SJSA1 (cell line): ENCODE measurements at regions not wholly inside any gene's neighbourhood (a gene's known extent, or its start where the extent isn't known, plus 50 kb on each side); places are given as distances from the start of the nearest gene placed in this dataset.

ENCODE experiments used
- DNase-seq, 2 experiments: peaks; one replicate each; pipeline ENCODE4 v3.0.0-alpha.2; 2015 to 2020; ENCODE audit warnings: low spot score in 2 of 2, low read depth in 1 of 2
- H3K27ac ChIP-seq: fragments of 250-450 bp; sonication (Bioruptor Pico); 2 replicates; pipeline ENCODE4 v1.5.1; 2020; ENCODE audit warnings: mild to moderate bottlenecking, moderate library complexity
- H3K27me3 ChIP-seq: fragments of 250-450 bp; sonication (Bioruptor Pico); replicated peaks from 2 replicates; pipeline ENCODE4 v1.5.1; 2020; ENCODE audit warnings: mild to moderate bottlenecking, moderate library complexity
- H3K36me3 ChIP-seq: fragments of 250-450 bp; sonication (Bioruptor Pico); 2 replicates; pipeline ENCODE4 v1.5.1; 2020; ENCODE audit warnings: mild to moderate bottlenecking
- H3K4me1 ChIP-seq: fragments of 250-450 bp; sonication (Bioruptor Pico); replicated peaks from 2 replicates; pipeline ENCODE4 v1.6.1; 2021; ENCODE audit warnings: mild to moderate bottlenecking
- H3K4me3 ChIP-seq: fragments of 250-450 bp; sonication (Bioruptor Pico); 2 replicates; pipeline ENCODE4 v1.5.1; 2020; ENCODE audit warnings: mild to moderate bottlenecking
- H3K9me3 ChIP-seq: fragments of 250-450 bp; sonication (Bioruptor Pico); replicated peaks from 2 replicates; pipeline ENCODE4 v1.5.1; 2020; ENCODE audit warnings: mild to moderate bottlenecking

- no peaks in the 10 kb centered on the region for H3K36me3 ChIP-seq
- no peaks in the 10 kb centered on the region for H3K9me3 ChIP-seq
- H3K4me1 ChIP-seq: no peaks in the 10 kb centered on the region
- no peak for DNase-seq
- no peak overlapping the region for H3K27ac ChIP-seq
- H3K27me3 ChIP-seq: no peaks in the 10 kb centered on the region; the same call in 1 of the 2 replicates
- H3K4me3 ChIP-seq: no peak overlapping the region
These were observed 147.9 kb upstream of the CBLN2 start for GRCh38 chr18:72692086-72692485.

GRCh38 chr18:72687736-72688135, 143.6 kb upstream of the CBLN2 start:
- Histone ChIP-seq H3K9me3 (no peaks in the 10 kb centered on the region), H3K4me1 (no peaks in the 10 kb centered on the region), H3K4me3 (no peak overlapping the region), H3K27me3 (no peaks in the 10 kb centered on the region), H3K36me3 (no peaks in the 10 kb centered on the region), H3K27ac (no peak overlapping the region)
- DNase-seq: no peak

- H3K9me3 ChIP-seq: no peaks in the 10 kb centered on the region
- peaks cover 3% of the 10 kb centered on the region; the same call in 1 of the 2 replicates for H3K27me3 ChIP-seq
- H3K27ac ChIP-seq: no peak overlapping the region
- no peak for DNase-seq
- no peaks in the 10 kb centered on the region for H3K36me3 ChIP-seq
- no peak overlapping the region for H3K4me3 ChIP-seq
- H3K4me1 ChIP-seq: no peaks in the 10 kb centered on the region
These were observed 131.3 kb upstream of the CBLN2 start for GRCh38 chr18:72675394-72675793.

GRCh38 chr18:72674710-72675109, 130.6 kb upstream of the CBLN2 start:
- Histone ChIP-seq H3K9me3 (no peaks in the 10 kb centered on the region), H3K4me1 (no peaks in the 10 kb centered on the region), H3K4me3 (no peak overlapping the region), H3K36me3 (no peaks in the 10 kb centered on the region), H3K27ac (no peak overlapping the region), H3K27me3 (peaks cover 3% of the 10 kb centered on the region; the same call in 1 of the 2 replicates)
- DNase-seq: no peak

- no peaks in the 10 kb centered on the region for H3K4me1 ChIP-seq
- no peaks in the 10 kb centered on the region for H3K9me3 ChIP-seq
- H3K27me3 ChIP-seq: peaks cover 3% of the 10 kb centered on the region; the same call in 1 of the 2 replicates
- H3K27ac ChIP-seq: no peak overlapping the region
- no peak overlapping the region for H3K4me3 ChIP-seq
- no peak for DNase-seq
- no peaks in the 10 kb centered on the region for H3K36me3 ChIP-seq
These were observed 129.1 kb upstream of the CBLN2 start for GRCh38 chr18:72673242-72673641.

GRCh38 chr18:72672364-72673184, 128.4 kb upstream of the CBLN2 start:
- Histone ChIP-seq H3K27me3 (peaks cover 3% of the 10 kb centered on the region; the same call in 1 of the 2 replicates), H3K9me3 (no peaks in the 10 kb centered on the region), H3K36me3 (no peaks in the 10 kb centered on the region), H3K27ac (no peak overlapping the region), H3K4me3 (no peak overlapping the region), H3K4me1 (no peaks in the 10 kb centered on the region)
- peak in 1 of 2 experiments; percentile 7 for DNase-seq

- H3K4me3 ChIP-seq: no peak overlapping the region
- no peaks in the 10 kb centered on the region for H3K4me1 ChIP-seq
- H3K36me3 ChIP-seq: no peaks in the 10 kb centered on the region
- peaks cover 3% of the 10 kb centered on the region; the same call in 1 of the 2 replicates for H3K27me3 ChIP-seq
- DNase-seq: no peak
- H3K27ac ChIP-seq: no peak overlapping the region
- H3K9me3 ChIP-seq: no peaks in the 10 kb centered on the region
These were observed 123.8 kb upstream of the CBLN2 start for GRCh38 chr18:72667932-72668331.

- DNase-seq: no peak
- Histone ChIP-seq H3K4me3 (no peak overlapping the region), H3K36me3 (no peaks in the 10 kb centered on the region), H3K27ac (no peak overlapping the region), H3K27me3 (no peaks in the 10 kb centered on the region), H3K4me1 (no peaks in the 10 kb centered on the region), H3K9me3 (no peaks in the 10 kb centered on the region)
These were observed 109.0 kb upstream of the CBLN2 start for GRCh38 chr18:72652990-72653593.

GRCh38 chr18:72651033-72651432, 106.9 kb upstream of the CBLN2 start:
- no peaks in the 10 kb centered on the region for H3K36me3 ChIP-seq
- H3K4me3 ChIP-seq: no peak overlapping the region
- DNase-seq: no peak

GRCh38 chr18:72648481-72648960, 104.4 kb upstream of the CBLN2 start:
- no peak overlapping the region for H3K4me3 ChIP-seq
- no peak for DNase-seq
- H3K9me3 ChIP-seq: no peaks in the 10 kb centered on the region
- peaks cover 4% of the 10 kb centered on the region; the same call in 1 of the 2 replicates for H3K27me3 ChIP-seq
- no peak overlapping the region for H3K27ac ChIP-seq
- no peaks in the 10 kb centered on the region for H3K36me3 ChIP-seq
- H3K4me1 ChIP-seq: no peaks in the 10 kb centered on the region

More at GRCh38 chr18:72651033-72651432, 106.9 kb upstream of the CBLN2 start:
- H3K4me1 ChIP-seq: no peaks in the 10 kb centered on the region
- peaks cover 4% of the 10 kb centered on the region; the same call in 1 of the 2 replicates for H3K27me3 ChIP-seq
- no peaks in the 10 kb centered on the region for H3K9me3 ChIP-seq
- no peak overlapping the region for H3K27ac ChIP-seq

GRCh38 chr18:72648079-72648478, 103.9 kb upstream of the CBLN2 start:
- Histone ChIP-seq H3K9me3 (no peaks in the 10 kb centered on the region), H3K27ac (no peak overlapping the region), H3K4me1 (no peaks in the 10 kb centered on the region), H3K36me3 (no peaks in the 10 kb centered on the region), H3K27me3 (peaks cover 4% of the 10 kb centered on the region; the same call in 1 of the 2 replicates), H3K4me3 (no peak overlapping the region)
- no peak for DNase-seq

- no peak for DNase-seq
- Histone ChIP-seq H3K9me3 (no peaks in the 10 kb centered on the region), H3K27me3 (no peaks in the 10 kb centered on the region), H3K27ac (no peak overlapping the region), H3K4me3 (no peak overlapping the region), H3K36me3 (no peaks in the 10 kb centered on the region), H3K4me1 (no peaks in the 10 kb centered on the region)
These were observed 96.4 kb upstream of the CBLN2 start for GRCh38 chr18:72640557-72640956.

GRCh38 chr18:72638376-72638775, 94.2 kb upstream of the CBLN2 start:
- H3K4me1 ChIP-seq: no peaks in the 10 kb centered on the region
- H3K27ac ChIP-seq: no peak overlapping the region
- H3K9me3 ChIP-seq: no peaks in the 10 kb centered on the region
- no peak overlapping the region for H3K4me3 ChIP-seq
- DNase-seq: no peak
- H3K27me3 ChIP-seq: no peaks in the 10 kb centered on the region
- H3K36me3 ChIP-seq: no peaks in the 10 kb centered on the region

GRCh38 chr18:72637721-72638120, 93.6 kb upstream of the CBLN2 start:
- Histone ChIP-seq H3K4me3 (no peak overlapping the region), H3K27ac (no peak overlapping the region), H3K36me3 (no peaks in the 10 kb centered on the region), H3K9me3 (no peaks in the 10 kb centered on the region), H3K27me3 (no peaks in the 10 kb centered on the region), H3K4me1 (no peaks in the 10 kb centered on the region)
- no peak for DNase-seq
